ENCODE measurements at regions not wholly inside any gene's neighbourhood (a gene's known extent, or its start where the extent isn't known, plus 50 kb on each side); places are given as distances from the start of the nearest gene placed in this dataset.
A peak's percentile ranks its signal among the peaks of the same experiment; 100 is the strongest.

- TF ChIP-seq CTCF (conservative IDR thresholded peaks at IDR 0.05; ENCODE audit: low read length): 0 out of 2 replicates have a peak, but pooled peaks have one; percentile 27
- no peak for TF ChIP-seq EZH2phosphoT487 (IDR thresholded peaks at IDR 0.05; ENCODE audit: borderline replicate concordance, low read depth, low read length)
Observed at GRCh38 chr3:27943106-27943505, 221.0 kb upstream of the EOMES start.
